SU-DHL-6 (cell line): ENCODE measurements at regions not wholly inside any gene's neighbourhood (a gene's known extent, or its start where the extent isn't known, plus 50 kb on each side); places are given as distances from the start of the nearest gene placed in this dataset.

Source experiments
- EZH2phosphoT487 ChIP-seq: fragments of 200-600 bp; sonication (generic), shearing (Covaris generic); conservative IDR thresholded peaks from 2 replicates; pipeline ENCODE4 v1.6.1; 2018; ENCODE audit warnings: mild to moderate bottlenecking, antibody characterized with exemption, low read length, moderate library complexity, mixed read lengths
- TF ChIP-seq, protein P1 (sequence below): fragments of 200-600 bp; sonication (generic); IDR thresholded peaks from one replicate; pipeline ENCODE4 v1.5.1; 2017; ENCODE audit warnings: antibody characterized with exemption, mild to moderate bottlenecking, low read length, moderate library complexity; ENCODE audit not compliant: insufficient read depth, poor library complexity, severe bottlenecking

- TF ChIP-seq, protein P1, sequence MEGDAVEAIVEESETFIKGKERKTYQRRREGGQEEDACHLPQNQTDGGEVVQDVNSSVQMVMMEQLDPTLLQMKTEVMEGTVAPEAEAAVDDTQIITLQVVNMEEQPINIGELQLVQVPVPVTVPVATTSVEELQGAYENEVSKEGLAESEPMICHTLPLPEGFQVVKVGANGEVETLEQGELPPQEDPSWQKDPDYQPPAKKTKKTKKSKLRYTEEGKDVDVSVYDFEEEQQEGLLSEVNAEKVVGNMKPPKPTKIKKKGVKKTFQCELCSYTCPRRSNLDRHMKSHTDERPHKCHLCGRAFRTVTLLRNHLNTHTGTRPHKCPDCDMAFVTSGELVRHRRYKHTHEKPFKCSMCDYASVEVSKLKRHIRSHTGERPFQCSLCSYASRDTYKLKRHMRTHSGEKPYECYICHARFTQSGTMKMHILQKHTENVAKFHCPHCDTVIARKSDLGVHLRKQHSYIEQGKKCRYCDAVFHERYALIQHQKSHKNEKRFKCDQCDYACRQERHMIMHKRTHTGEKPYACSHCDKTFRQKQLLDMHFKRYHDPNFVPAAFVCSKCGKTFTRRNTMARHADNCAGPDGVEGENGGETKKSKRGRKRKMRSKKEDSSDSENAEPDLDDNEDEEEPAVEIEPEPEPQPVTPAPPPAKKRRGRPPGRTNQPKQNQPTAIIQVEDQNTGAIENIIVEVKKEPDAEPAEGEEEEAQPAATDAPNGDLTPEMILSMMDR, result no peak
- TF ChIP-seq EZH2phosphoT487, result no peak
These were observed 124.9 kb upstream of the ANKRD55 start for GRCh38 chr5:56358046-56358445.
